A673 (cell line): ENCODE measurements at regions not wholly inside any gene's neighbourhood (a gene's known extent, or its start where the extent isn't known, plus 50 kb on each side); places are given as distances from the start of the nearest gene placed in this dataset.

ENCODE experiments used
- EZH2 ChIP-seq: fragments of 200-600 bp; sonication (generic); IDR thresholded peaks from 2 replicates; pipeline ENCODE4 v1.6.1; 2017; ENCODE audit warnings: borderline replicate concordance, low read depth, mild to moderate bottlenecking, mixed read lengths, antibody characterized with exemption, low read length; ENCODE audit not compliant: poor library complexity, severe bottlenecking
- TF ChIP-seq, protein P1 (sequence below): fragments of 300-800, 200-600 bp; sonication (generic); conservative IDR thresholded peaks from 2 replicates; pipeline ENCODE4 v1.5.1; 2017; ENCODE audit warnings: low read depth, mild to moderate bottlenecking, antibody characterized with exemption, low read length, moderate library complexity, mixed read lengths

DNA sequence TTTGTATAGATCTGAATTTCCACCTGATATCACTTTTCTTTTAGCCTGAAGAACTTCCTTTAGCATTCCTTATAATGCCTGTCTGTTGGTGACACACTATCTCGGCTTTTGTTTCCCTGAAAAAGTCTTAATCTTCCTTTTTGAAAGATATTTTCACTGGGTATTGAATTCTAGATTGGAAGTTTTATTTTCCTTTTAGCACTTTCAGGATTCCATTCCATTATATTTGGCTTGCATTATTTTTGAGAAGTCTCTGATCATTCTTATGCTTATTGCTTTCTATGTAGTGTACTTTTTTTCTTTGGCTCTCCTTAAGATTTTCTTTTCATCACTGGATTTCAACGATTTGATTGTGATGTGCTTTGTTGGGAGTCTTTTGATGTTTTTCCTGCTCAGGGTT is 510.7 kb downstream of the RWDD3 start:
- TF ChIP-seq, protein P1, sequence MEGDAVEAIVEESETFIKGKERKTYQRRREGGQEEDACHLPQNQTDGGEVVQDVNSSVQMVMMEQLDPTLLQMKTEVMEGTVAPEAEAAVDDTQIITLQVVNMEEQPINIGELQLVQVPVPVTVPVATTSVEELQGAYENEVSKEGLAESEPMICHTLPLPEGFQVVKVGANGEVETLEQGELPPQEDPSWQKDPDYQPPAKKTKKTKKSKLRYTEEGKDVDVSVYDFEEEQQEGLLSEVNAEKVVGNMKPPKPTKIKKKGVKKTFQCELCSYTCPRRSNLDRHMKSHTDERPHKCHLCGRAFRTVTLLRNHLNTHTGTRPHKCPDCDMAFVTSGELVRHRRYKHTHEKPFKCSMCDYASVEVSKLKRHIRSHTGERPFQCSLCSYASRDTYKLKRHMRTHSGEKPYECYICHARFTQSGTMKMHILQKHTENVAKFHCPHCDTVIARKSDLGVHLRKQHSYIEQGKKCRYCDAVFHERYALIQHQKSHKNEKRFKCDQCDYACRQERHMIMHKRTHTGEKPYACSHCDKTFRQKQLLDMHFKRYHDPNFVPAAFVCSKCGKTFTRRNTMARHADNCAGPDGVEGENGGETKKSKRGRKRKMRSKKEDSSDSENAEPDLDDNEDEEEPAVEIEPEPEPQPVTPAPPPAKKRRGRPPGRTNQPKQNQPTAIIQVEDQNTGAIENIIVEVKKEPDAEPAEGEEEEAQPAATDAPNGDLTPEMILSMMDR: no peak
- no peak for TF ChIP-seq EZH2
